Panc1 (cell line): ENCODE measurements at regions not wholly inside any gene's neighbourhood (a gene's known extent, or its start where the extent isn't known, plus 50 kb on each side); places are given as distances from the start of the nearest gene placed in this dataset.

Experiments used
- ATAC-seq: fragments of 200-7000 bp; cut with Tn5 transposase; 2 replicates; pipeline ENCODE4 v1.9.1; 2020; ENCODE audit warnings: mild to moderate bottlenecking, moderate library complexity
- BruUV-seq: library from RNA; stranded (reverse); fragments of 400-500 nt; replicated peaks from 2 replicates; lab custom pipeline; 2021; lab: Mats Ljungman, UMichigan
- CTCF ChIA-PET: fragments of 300-600 bp; sonication (Branson Sonifier 250); formaldehyde crosslinking; loops from one replicate; lab custom pipeline; 2022; ENCODE audit warnings: antibody characterized with exemption; lab: Charles Lee
- POLR2A ChIA-PET: fragments of 300-600 bp; sonication (Branson Sonifier 250); formaldehyde crosslinking; loops from one replicate; lab custom pipeline; 2022; ENCODE audit warnings: antibody characterized with exemption; lab: Charles Lee
- DNase-seq: peaks from one replicate; pipeline ENCODE4 v3.0.0-alpha.2; 2010; ENCODE audit warnings: low read depth, low spot score
- H3K27ac ChIP-seq: 2 replicates; pipeline ENCODE4 v1.5.1; 2011; ENCODE audit warnings: mild to moderate bottlenecking, low read length, inconsistent platforms
- H3K27me3 ChIP-seq: fragments of 200-500 bp; sonication (Bioruptor generic); 2 replicates; pipeline ENCODE4 v1.6.0; 2014; ENCODE audit warnings: low read length, inconsistent platforms; ENCODE audit not compliant: control insufficient read depth, insufficient read depth
- H3K36me3 ChIP-seq: fragments of 200-500 bp; sonication (Bioruptor generic); 2 replicates; pipeline ENCODE4 v1.5.1; 2014; ENCODE audit warnings: inconsistent platforms, mild to moderate bottlenecking, low read length, moderate library complexity; ENCODE audit not compliant: control insufficient read depth, insufficient read depth
- H3K4me1 ChIP-seq: 2 replicates; pipeline ENCODE4 v1.5.1; 2011; ENCODE audit warnings: inconsistent platforms, mild to moderate bottlenecking, low read length, moderate library complexity; ENCODE audit not compliant: control insufficient read depth, insufficient read depth
- H3K4me3 ChIP-seq, 2 experiments: 2 replicates each; pipeline ENCODE4 v1.5.1; 2011 to 2012; ENCODE audit warnings: low read depth in 2 of 2, low read length in 2 of 2, mild to moderate bottlenecking in 2 of 2, inconsistent platforms in 1 of 2, moderate library complexity in 1 of 2
- H3K9me3 ChIP-seq: fragments of 200-500 bp; sonication (Bioruptor generic); 2 replicates; pipeline ENCODE4 v1.5.1; 2014; ENCODE audit warnings: low read depth, mild to moderate bottlenecking, inconsistent platforms, low read length, moderate library complexity; ENCODE audit not compliant: control insufficient read depth, insufficient read depth
- POLR2AphosphoS5 ChIP-seq: IDR thresholded peaks from 2 replicates; pipeline ENCODE4 v1.6.1; 2012; ENCODE audit warnings: mild to moderate bottlenecking, low read depth, low read length, moderate library complexity
- SIN3A ChIP-seq: IDR thresholded peaks from 2 replicates; pipeline ENCODE4 v1.6.1; 2012; ENCODE audit warnings: low read depth, mild to moderate bottlenecking, low read length, moderate library complexity, borderline replicate concordance; ENCODE audit not compliant: insufficient read depth
- TCF7L2 ChIP-seq: IDR thresholded peaks from 2 replicates; pipeline ENCODE4 v1.6.1; 2011; ENCODE audit warnings: mild to moderate bottlenecking, low read depth, low read length, inconsistent platforms
- in situ Hi-C: cut with HindIII; loops from 2 replicates; pipeline ENCODE4 v1.10.0; 2016; ENCODE audit warnings: low sequenced_read_pairs, low pct_unique_long_range_greater_than_20kb
- intact Hi-C: fragments of 100-400 bp; cut with micrococcal nuclease; formaldehyde crosslinking; loops from one replicate; pipeline ENCODE4 v1.10.0; 2022; ENCODE audit not compliant: unreplicated experiment
- TF ChIP-seq, protein P1 (sequence below): fragments of 450-650 bp; IDR thresholded peaks from 2 replicates; pipeline ENCODE4 v1.5.1; 2017; ENCODE audit warnings: mild to moderate bottlenecking
- TF ChIP-seq, protein P2 (sequence below), 2 experiments: IDR thresholded peaks; 2 replicates each; pipeline ENCODE4 v1.6.1; 2011 to 2012; ENCODE audit warnings: low read depth in 2 of 2, control low read depth in 1 of 2, low read length in 1 of 2, mild to moderate bottlenecking in 1 of 2, moderate library complexity in 1 of 2; ENCODE audit not compliant: insufficient read depth in 1 of 2

DNA sequence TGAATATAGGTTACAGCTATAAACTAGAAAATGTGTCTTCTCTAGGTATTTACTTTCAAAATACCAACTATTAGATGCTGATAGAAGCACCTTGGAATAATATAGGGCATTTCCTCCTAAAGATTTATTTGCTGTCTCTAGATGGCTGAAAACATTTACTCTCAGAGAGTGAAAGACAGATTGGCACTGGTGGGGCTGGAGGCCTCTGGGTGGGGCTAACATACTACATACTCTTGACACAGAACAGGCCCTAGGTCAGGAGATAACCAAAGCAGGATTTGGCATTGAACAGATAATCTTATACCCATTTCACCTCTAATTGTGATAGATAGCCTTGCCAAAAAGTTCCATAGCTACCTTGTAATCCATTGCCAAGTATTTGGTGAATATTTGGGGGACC is 253.3 kb upstream of the TBC1D5 start:
- in situ Hi-C loops, result no loop called here
- no peaks in the 10 kb centered on the region for H3K4me1 ChIP-seq
- intact Hi-C loops, result no loop called here
- TF ChIP-seq TCF7L2 (no peak), SIN3A (no peak), POLR2AphosphoS5 (no peak)
- TF ChIP-seq, protein P1, sequence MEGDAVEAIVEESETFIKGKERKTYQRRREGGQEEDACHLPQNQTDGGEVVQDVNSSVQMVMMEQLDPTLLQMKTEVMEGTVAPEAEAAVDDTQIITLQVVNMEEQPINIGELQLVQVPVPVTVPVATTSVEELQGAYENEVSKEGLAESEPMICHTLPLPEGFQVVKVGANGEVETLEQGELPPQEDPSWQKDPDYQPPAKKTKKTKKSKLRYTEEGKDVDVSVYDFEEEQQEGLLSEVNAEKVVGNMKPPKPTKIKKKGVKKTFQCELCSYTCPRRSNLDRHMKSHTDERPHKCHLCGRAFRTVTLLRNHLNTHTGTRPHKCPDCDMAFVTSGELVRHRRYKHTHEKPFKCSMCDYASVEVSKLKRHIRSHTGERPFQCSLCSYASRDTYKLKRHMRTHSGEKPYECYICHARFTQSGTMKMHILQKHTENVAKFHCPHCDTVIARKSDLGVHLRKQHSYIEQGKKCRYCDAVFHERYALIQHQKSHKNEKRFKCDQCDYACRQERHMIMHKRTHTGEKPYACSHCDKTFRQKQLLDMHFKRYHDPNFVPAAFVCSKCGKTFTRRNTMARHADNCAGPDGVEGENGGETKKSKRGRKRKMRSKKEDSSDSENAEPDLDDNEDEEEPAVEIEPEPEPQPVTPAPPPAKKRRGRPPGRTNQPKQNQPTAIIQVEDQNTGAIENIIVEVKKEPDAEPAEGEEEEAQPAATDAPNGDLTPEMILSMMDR, result no peak
- TF ChIP-seq, protein P2, sequence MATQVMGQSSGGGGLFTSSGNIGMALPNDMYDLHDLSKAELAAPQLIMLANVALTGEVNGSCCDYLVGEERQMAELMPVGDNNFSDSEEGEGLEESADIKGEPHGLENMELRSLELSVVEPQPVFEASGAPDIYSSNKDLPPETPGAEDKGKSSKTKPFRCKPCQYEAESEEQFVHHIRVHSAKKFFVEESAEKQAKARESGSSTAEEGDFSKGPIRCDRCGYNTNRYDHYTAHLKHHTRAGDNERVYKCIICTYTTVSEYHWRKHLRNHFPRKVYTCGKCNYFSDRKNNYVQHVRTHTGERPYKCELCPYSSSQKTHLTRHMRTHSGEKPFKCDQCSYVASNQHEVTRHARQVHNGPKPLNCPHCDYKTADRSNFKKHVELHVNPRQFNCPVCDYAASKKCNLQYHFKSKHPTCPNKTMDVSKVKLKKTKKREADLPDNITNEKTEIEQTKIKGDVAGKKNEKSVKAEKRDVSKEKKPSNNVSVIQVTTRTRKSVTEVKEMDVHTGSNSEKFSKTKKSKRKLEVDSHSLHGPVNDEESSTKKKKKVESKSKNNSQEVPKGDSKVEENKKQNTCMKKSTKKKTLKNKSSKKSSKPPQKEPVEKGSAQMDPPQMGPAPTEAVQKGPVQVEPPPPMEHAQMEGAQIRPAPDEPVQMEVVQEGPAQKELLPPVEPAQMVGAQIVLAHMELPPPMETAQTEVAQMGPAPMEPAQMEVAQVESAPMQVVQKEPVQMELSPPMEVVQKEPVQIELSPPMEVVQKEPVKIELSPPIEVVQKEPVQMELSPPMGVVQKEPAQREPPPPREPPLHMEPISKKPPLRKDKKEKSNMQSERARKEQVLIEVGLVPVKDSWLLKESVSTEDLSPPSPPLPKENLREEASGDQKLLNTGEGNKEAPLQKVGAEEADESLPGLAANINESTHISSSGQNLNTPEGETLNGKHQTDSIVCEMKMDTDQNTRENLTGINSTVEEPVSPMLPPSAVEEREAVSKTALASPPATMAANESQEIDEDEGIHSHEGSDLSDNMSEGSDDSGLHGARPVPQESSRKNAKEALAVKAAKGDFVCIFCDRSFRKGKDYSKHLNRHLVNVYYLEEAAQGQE (IDR thresholded peaks at IDR 0.05; ENCODE audit: insufficient read depth in 1 of 2, low read depth in 2 of 2, low read length in 1 of 2), result no peak
- H3K27me3 ChIP-seq, result no peaks in the 10 kb centered on the region
- no TSS peak for BruUV-seq
- DNase-seq, result no peak
- ChIA-PET POLR2A (no interaction called here), CTCF (no interaction called here)
- H3K4me3 ChIP-seq, result no peak overlapping the region
- no peaks in the 10 kb centered on the region for H3K36me3 ChIP-seq
- ATAC-seq, result no peak
- no peak overlapping the region for H3K27ac ChIP-seq
- H3K9me3 ChIP-seq, result no peaks in the 10 kb centered on the region

DNA sequence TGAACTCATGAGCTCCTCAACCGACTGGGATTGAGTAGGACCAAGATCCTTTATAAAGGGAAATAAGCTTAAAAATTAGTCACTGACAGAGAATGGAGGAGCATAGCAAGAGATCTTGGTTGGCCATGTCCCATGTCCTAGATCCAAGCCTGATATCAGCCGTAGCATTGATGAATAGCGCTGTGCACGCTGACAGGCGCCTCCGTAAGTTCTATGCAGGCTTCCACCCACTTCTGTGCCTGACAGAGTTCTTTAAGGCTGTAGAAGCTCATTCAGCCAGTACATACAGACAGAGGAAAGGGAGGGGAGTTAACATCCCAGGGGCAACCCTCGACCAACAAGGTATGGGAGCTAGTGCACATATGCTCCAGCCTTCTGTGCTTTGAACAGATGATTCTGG is 251.7 kb upstream of the TBC1D5 start:
- H3K27me3 ChIP-seq, result no peaks in the 10 kb centered on the region
- no peaks in the 10 kb centered on the region for H3K4me1 ChIP-seq
- no peak for TF ChIP-seq POLR2AphosphoS5
- no peak for TF ChIP-seq SIN3A
- TF ChIP-seq TCF7L2, result no peak
- TF ChIP-seq, protein P2 (IDR thresholded peaks at IDR 0.05; ENCODE audit: insufficient read depth in 1 of 2, low read depth in 2 of 2, low read length in 1 of 2), result no peak
- TF ChIP-seq, protein P1, result no peak
- POLR2A ChIA-PET, result no interaction called here
- intact Hi-C loops (no loop called here), in situ Hi-C loops (no loop called here)
- CTCF ChIA-PET, result no interaction called here
- ATAC-seq (no peak), DNase-seq (no peak)
- H3K36me3 ChIP-seq, result no peaks in the 10 kb centered on the region
- no peak overlapping the region for H3K4me3 ChIP-seq
- no peaks in the 10 kb centered on the region for H3K9me3 ChIP-seq
- H3K27ac ChIP-seq, result no peak overlapping the region
- BruUV-seq, result no TSS peak
